Adrenal gland (tissue), 5 donors: ENCODE measurements at regions not wholly inside any gene's neighbourhood (a gene's known extent, or its start where the extent isn't known, plus 50 kb on each side); places are given as distances from the start of the nearest gene placed in this dataset.

Source experiments
- CTCF ChIP-seq, 6 experiments: fragments of 450-650 bp in 4 of 6; fragments of 200-600 bp in 2 of 6; sonication (generic) in 1 of 6; IDR thresholded peaks; 1 replicate in 5 of 6; 2 replicates in 1 of 6; pipeline versions ENCODE4 v1.5.1 to v1.8.0; 2016 to 2021; ENCODE audit warnings: antibody characterized with exemption in 6 of 6, mild to moderate bottlenecking in 2 of 6, moderate library complexity in 1 of 6
- POLR2A ChIP-seq, 2 donors: fragments of 450-650 bp; IDR thresholded peaks; one replicate each; pipeline ENCODE4 v1.6.1; 2017; ENCODE audit warnings: antibody characterized with exemption in 2 of 2, mild to moderate bottlenecking in 2 of 2, moderate library complexity in 1 of 2
- donor health status: DM: no; HTN: no; CAD: no.

GRCh38 chr9:99430301-99430700 is 208.2 kb downstream of the SEC61B start:
- TF ChIP-seq CTCF (IDR thresholded peaks at IDR 0.05) (no peak), POLR2A (IDR thresholded peaks at IDR 0.05) (no peak)
